K562 (cell line): ENCODE measurements at regions not wholly inside any gene's neighbourhood (a gene's known extent, or its start where the extent isn't known, plus 50 kb on each side); places are given as distances from the start of the nearest gene placed in this dataset.

Experiments used
- ATAC-seq: fragments of 200-7000 bp; cut with Tn5 transposase; 3 replicates; pipeline ENCODE4 v1.9.1; 2020; ENCODE audit warnings: moderate library complexity
- BruUV-seq: library from RNA; stranded (reverse); fragments of 400-500 nt; replicated peaks from 2 replicates; lab custom pipeline; 2021; lab: Mats Ljungman, UMichigan
- CTCF ChIA-PET: fragments of 300-600 bp; formaldehyde crosslinking; extraction: SDS; loops from one replicate; lab custom pipeline; 2021; ENCODE audit warnings: low intra/inter-chr PET ratio; lab: Yijun Ruan, JAX
- POLR2A ChIA-PET: fragments of 300-600, 350-650 bp; sonication (Branson Sonifier 250); formaldehyde crosslinking; extraction: SDS; loops from one replicate; lab custom pipeline; 2021; ENCODE audit warnings: antibody characterized with exemption, inconsistent platforms; lab: Yijun Ruan, JAX
- DNase-seq, 4 experiments: peaks; one replicate each; pipeline versions ENCODE4 v3.0.0 to v3.0.0-alpha.2; 2011 to 2018; ENCODE audit warnings: low spot score in 3 of 4, mixed read lengths in 3 of 4; ENCODE audit errors: extremely low read depth in 1 of 4
- FAIRE-seq: peaks from 2 replicates; lab custom pipeline; 2011; peaks lifted over from hg19 to GRCh38; lab: Jason Lieb, UNC
- H2AFZ ChIP-seq: 2 replicates; pipeline ENCODE4 v1.6.0; 2011; ENCODE audit warnings: low read depth, low read length, control low read depth, inconsistent platforms
- H3K27ac ChIP-seq: fragments of 200-600 bp; 3 replicates; pipeline ENCODE4 v1.8.0; 2011; ENCODE audit warnings: low read depth, mild to moderate bottlenecking, control low read depth, inconsistent platforms, low read length, moderate library complexity, mixed read lengths; ENCODE audit errors: extremely low read depth
- H3K27me3 ChIP-seq, 2 experiments: fragments of 300-600 bp in 1 of 2; 2 replicates in 1 of 2; 3 replicates in 1 of 2; pipeline versions ENCODE4 v1.6.0 to v1.8.0; 2011; ENCODE audit warnings: inconsistent platforms in 2 of 2, low read length in 2 of 2, mild to moderate bottlenecking in 1 of 2, mixed read lengths in 1 of 2, moderate library complexity in 1 of 2; ENCODE audit not compliant: control insufficient read depth in 2 of 2, insufficient read depth in 2 of 2
- H3K36me3 ChIP-seq: fragments of 300-600 bp; 3 replicates; pipeline ENCODE4 v1.8.0; 2011; ENCODE audit warnings: mild to moderate bottlenecking, low read length, inconsistent platforms; ENCODE audit not compliant: control insufficient read depth, insufficient read depth
- H3K4me1 ChIP-seq, 2 experiments: fragments of 200-600 bp in 1 of 2; replicated peaks in 1 of 2; 2 replicates in 1 of 2; 3 replicates in 1 of 2; pipeline versions ENCODE4 v1.5.1 to v1.8.0; 2011; ENCODE audit warnings: inconsistent platforms in 2 of 2, low read length in 2 of 2, mild to moderate bottlenecking in 1 of 2, mixed read lengths in 1 of 2, moderate library complexity in 1 of 2; ENCODE audit not compliant: control insufficient read depth in 2 of 2, insufficient read depth in 2 of 2
- H3K4me2 ChIP-seq: 2 replicates; pipeline ENCODE4 v1.6.1; 2011; ENCODE audit warnings: low read length, control low read depth, inconsistent platforms, mixed read lengths; ENCODE audit not compliant: insufficient read depth
- H3K4me3 ChIP-seq: fragments of 200-600 bp; sonication (generic), shearing (Covaris generic); 2 replicates; pipeline ENCODE4 v1.5.1; 2016; ENCODE audit warnings: control low read depth, inconsistent platforms
- H3K79me2 ChIP-seq: fragments of 200-600 bp; 3 replicates; pipeline ENCODE4 v1.8.0; 2011; ENCODE audit warnings: low read length, inconsistent platforms; ENCODE audit not compliant: control insufficient read depth, insufficient read depth
- H3K9ac ChIP-seq, 2 experiments: 2 replicates each; pipeline versions ENCODE4 v1.6.0 to v1.6.1; 2011; ENCODE audit warnings: low read depth in 2 of 2, low read length in 2 of 2, control low read depth in 1 of 2, inconsistent platforms in 1 of 2, mild to moderate bottlenecking in 1 of 2, mixed read lengths in 1 of 2; ENCODE audit not compliant: insufficient read depth in 1 of 2
- H3K9me1 ChIP-seq: one replicate; pipeline ENCODE4 v1.6.0; 2011; ENCODE audit warnings: inconsistent platforms, mild to moderate bottlenecking, low read length, moderate library complexity; ENCODE audit not compliant: control insufficient read depth, insufficient read depth
- H3K9me3 ChIP-seq: replicated peaks from 2 replicates; pipeline ENCODE4 v1.5.1; 2011; ENCODE audit warnings: low read depth, low read length, inconsistent platforms; ENCODE audit not compliant: control insufficient read depth, insufficient read depth
- H4K20me1 ChIP-seq: replicated peaks from 2 replicates; pipeline ENCODE4 v1.6.1; 2011; ENCODE audit warnings: low read length, inconsistent platforms, mixed read lengths; ENCODE audit not compliant: control insufficient read depth, insufficient read depth
- BCOR ChIP-seq: fragments of 450-650 bp; IDR thresholded peaks from 2 replicates; pipeline ENCODE4 v1.6.1; 2016
- BRD4 ChIP-seq: fragments of 200-600 bp; sonication (generic); IDR thresholded peaks from 2 replicates; pipeline ENCODE4 v1.6.1; 2017; ENCODE audit warnings: inconsistent platforms
- IRF9 ChIP-seq: fragments of 450-650 bp; IDR thresholded peaks from 2 replicates; pipeline ENCODE4 v1.6.1; 2016; ENCODE audit warnings: missing biosample characterization, missing genetic modification characterization
- JUNB ChIP-seq: fragments of 450-650 bp; formaldehyde crosslinking; conservative IDR thresholded peaks from 2 replicates; pipeline ENCODE4 v1.4.0; 2020; ENCODE audit warnings: mild to moderate bottlenecking
- RFX5 ChIP-seq: IDR thresholded peaks from 2 replicates; pipeline ENCODE4 v1.6.1; 2011; ENCODE audit warnings: low read depth, mild to moderate bottlenecking, improper control_type of control experiment, low read length
- SMARCA5 ChIP-seq: fragments of 450-650 bp; IDR thresholded peaks from 2 replicates; pipeline ENCODE4 v1.6.1; 2016
- SNRNP70 ChIP-seq: fragments of 200-400 bp; formaldehyde crosslinking; optimal IDR thresholded peaks from 2 replicates; pipeline ENCODE3; 2017; ENCODE audit warnings: low read depth, low read length
- ZNF3 ChIP-seq: fragments of 250-450 bp; sonication (Bioruptor Pico); IDR thresholded peaks from 2 replicates; pipeline ENCODE4 v1.5.0; 2021; ENCODE audit warnings: mild to moderate bottlenecking, moderate library complexity
- ZNF518B ChIP-seq: fragments of 250-450 bp; sonication (Bioruptor Pico); IDR thresholded peaks from 2 replicates; pipeline ENCODE4 v1.5.0; 2021; ENCODE audit warnings: mild to moderate bottlenecking, moderate library complexity
- WGBS: fragments of 100-300 bp; shearing (Covaris generic); methylation state at CpG from one replicate; pipeline ENCODE4 v1.1.6; 2016; ENCODE audit warnings: low coverage, mixed read lengths; ENCODE audit not compliant: insufficient coverage; ENCODE audit errors: missing lambda C conversion rate; 5-methylcytosine and 5-hydroxymethylcytosine counted together
- in situ Hi-C: fragments of 300-500 bp; cut with MboI; formaldehyde crosslinking; loops from 4 replicates; pipeline ENCODE4 v1.15.0; 2018; ENCODE audit warnings: inconsistent platforms, mixed read lengths
- intact Hi-C: fragments of 100-400 bp; cut with micrococcal nuclease; formaldehyde crosslinking; loops from 2 replicates; pipeline ENCODE4 v1.14.2; 2022
- TF ChIP-seq, protein P1 (sequence below), 2 experiments: fragments of 450-650 bp in 1 of 2; sonication (generic) in 1 of 2; formaldehyde crosslinking; conservative IDR thresholded peaks; 2 replicates each; pipeline versions ENCODE4 v1.4.0 to v1.8.1; 2020 to 2022; ENCODE audit warnings: mild to moderate bottlenecking in 1 of 2, missing genetic modification reagents in 1 of 2
- TF ChIP-seq, protein P2 (sequence below): sonication (generic); formaldehyde crosslinking; IDR thresholded peaks from 2 replicates; pipeline ENCODE4 v1.9.0; 2022; ENCODE audit warnings: mild to moderate bottlenecking, missing genetic modification reagents
- TF ChIP-seq, protein P3 (sequence below): sonication (generic); formaldehyde crosslinking; IDR thresholded peaks from 2 replicates; pipeline ENCODE4 v1.8.0; 2022; ENCODE audit warnings: mild to moderate bottlenecking, missing genetic modification reagents, borderline replicate concordance

GRCh38 chr2:35973132-35973736, 382.3 kb upstream of the CRIM1 start (continued):
- TF ChIP-seq, protein P1, sequence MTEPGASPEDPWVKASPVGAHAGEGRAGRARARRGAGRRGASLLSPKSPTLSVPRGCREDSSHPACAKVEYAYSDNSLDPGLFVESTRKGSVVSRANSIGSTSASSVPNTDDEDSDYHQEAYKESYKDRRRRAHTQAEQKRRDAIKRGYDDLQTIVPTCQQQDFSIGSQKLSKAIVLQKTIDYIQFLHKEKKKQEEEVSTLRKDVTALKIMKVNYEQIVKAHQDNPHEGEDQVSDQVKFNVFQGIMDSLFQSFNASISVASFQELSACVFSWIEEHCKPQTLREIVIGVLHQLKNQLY (CRISPR knock-in tag; conservative IDR thresholded peaks at IDR 0.05), result no peak
- TF ChIP-seq, all 486 proteins: peak for 0

DNA sequence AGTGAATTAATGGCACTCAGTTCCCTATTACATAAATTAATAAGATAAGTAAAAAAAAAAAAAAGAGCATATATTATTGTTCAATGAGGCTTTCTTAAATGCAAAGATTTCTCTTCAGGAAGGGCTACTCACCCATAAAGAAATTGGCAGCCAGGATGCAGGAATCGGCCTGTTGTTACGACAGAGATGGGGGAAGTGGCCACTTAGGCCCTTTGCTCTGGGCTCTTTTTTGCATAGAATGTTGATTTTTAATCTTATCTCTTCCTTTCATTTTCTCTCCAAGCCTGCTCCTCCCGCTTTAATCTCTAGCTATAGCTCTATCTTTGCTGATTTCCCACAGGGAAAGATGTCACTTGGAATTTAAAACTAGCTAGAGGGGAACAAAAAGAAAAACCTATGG, 391.8 kb upstream of the CRIM1 start:
- no peak overlapping the region for H3K4me3 ChIP-seq
- H3K9me1 ChIP-seq, result no peaks in the 10 kb centered on the region
- H3K27ac ChIP-seq, result no peak overlapping the region
- TF ChIP-seq ZNF518B (CRISPR knock-in tag) (no peak), BRD4 (no peak), ZNF3 (CRISPR knock-in tag) (no peak), IRF9 (no peak), SNRNP70 (no peak), JUNB (no peak), BCOR (no peak), RFX5 (no peak), SMARCA5 (no peak)
- TF ChIP-seq, protein P2, sequence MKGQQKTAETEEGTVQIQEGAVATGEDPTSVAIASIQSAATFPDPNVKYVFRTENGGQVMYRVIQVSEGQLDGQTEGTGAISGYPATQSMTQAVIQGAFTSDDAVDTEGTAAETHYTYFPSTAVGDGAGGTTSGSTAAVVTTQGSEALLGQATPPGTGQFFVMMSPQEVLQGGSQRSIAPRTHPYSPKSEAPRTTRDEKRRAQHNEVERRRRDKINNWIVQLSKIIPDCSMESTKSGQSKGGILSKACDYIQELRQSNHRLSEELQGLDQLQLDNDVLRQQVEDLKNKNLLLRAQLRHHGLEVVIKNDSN, result no peak
- TF ChIP-seq, protein P3, sequence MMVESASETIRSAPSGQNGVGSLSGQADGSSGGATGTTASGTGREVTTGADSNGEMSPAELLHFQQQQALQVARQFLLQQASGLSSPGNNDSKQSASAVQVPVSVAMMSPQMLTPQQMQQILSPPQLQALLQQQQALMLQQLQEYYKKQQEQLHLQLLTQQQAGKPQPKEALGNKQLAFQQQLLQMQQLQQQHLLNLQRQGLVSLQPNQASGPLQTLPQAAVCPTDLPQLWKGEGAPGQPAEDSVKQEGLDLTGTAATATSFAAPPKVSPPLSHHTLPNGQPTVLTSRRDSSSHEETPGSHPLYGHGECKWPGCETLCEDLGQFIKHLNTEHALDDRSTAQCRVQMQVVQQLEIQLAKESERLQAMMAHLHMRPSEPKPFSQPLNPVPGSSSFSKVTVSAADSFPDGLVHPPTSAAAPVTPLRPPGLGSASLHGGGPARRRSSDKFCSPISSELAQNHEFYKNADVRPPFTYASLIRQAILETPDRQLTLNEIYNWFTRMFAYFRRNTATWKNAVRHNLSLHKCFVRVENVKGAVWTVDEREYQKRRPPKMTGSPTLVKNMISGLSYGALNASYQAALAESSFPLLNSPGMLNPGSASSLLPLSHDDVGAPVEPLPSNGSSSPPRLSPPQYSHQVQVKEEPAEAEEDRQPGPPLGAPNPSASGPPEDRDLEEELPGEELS (CRISPR knock-in tag), result no peak
- POLR2A ChIA-PET, result no interaction called here
- no TSS peak for BruUV-seq
- ATAC-seq (no peak), FAIRE-seq (no peak), DNase-seq (no peak)
- intact Hi-C loops (no loop called here), in situ Hi-C loops (no loop called here)
- no peak overlapping the region for H3K9ac ChIP-seq
- H2AFZ ChIP-seq, result no peak overlapping the region
- no peak overlapping the region for H3K4me2 ChIP-seq
- no peaks in the 10 kb centered on the region for H3K79me2 ChIP-seq
- no peaks in the 10 kb centered on the region for H3K36me3 ChIP-seq
- no peaks in the 10 kb centered on the region for H3K9me3 ChIP-seq
- CTCF ChIA-PET, result no interaction called here
- no peaks in the 10 kb centered on the region for H3K4me1 ChIP-seq
- WGBS, result 2% methylated on average over 3 of the region's 3 CpGs
- H3K27me3 ChIP-seq, result no peaks in the 10 kb centered on the region
- H4K20me1 ChIP-seq, result no peaks in the 10 kb centered on the region
